ENCODE measurements at regions not wholly inside any gene's neighbourhood (a gene's known extent, or its start where the extent isn't known, plus 50 kb on each side); places are given as distances from the start of the nearest gene placed in this dataset.

DNA sequence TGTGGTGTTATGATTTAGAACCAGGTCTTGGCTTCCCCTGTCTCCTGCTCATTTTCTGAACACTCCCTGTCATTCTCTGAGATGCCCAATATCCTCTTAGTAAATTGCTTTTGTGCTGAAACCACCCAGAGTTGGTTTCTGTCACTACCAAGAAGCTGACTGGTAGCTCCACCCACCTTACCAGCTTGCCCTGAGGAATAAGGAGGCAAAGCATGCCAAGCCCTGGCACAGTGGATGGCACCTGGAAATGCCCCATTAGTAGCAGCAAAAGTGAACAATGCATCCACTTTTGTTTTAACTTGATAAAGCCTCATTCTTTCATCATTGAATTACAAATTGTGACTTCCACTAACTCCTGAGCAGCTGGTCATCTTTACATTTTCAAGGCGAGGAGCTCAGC is 157.7 kb downstream of the CDC5L start:
- no peaks in the 10 kb centered on the region for H3K9me3 ChIP-seq (ENCODE audit: control insufficient read depth, insufficient read depth, low read depth, low read length)
- ATAC-seq (no peak), DNase-seq (ENCODE audit: low read depth, low spot score) (no peak)
- no peaks in the 10 kb centered on the region for H3K36me3 ChIP-seq (ENCODE audit: control insufficient read depth, insufficient read depth, low read length)
- CTCF ChIA-PET, result no interaction called here
- peaks cover 2% of the 10 kb centered on the region; the same call in 1 of the 2 replicates for H3K27me3 ChIP-seq (ENCODE audit: control insufficient read depth, insufficient read depth, low read length)
- no peak overlapping the region for H3K4me3 ChIP-seq (ENCODE audit: low read depth in 2 of 2, low read length in 2 of 2)
- BruUV-seq (replicated peaks), result no TSS peak
- no peaks in the 10 kb centered on the region for H3K4me1 ChIP-seq (ENCODE audit: control insufficient read depth, insufficient read depth, low read length)
- in situ Hi-C loops (cut with HindIII; ENCODE audit: low pct_unique_long_range_greater_than_20kb, low sequenced_read_pairs) (no loop called here), intact Hi-C loops (cut with micrococcal nuclease; ENCODE audit: unreplicated experiment) (no loop called here)
- POLR2A ChIA-PET, result no interaction called here
- H3K27ac ChIP-seq (ENCODE audit: low read length), result no peak overlapping the region
- TF ChIP-seq TCF7L2 (IDR thresholded peaks at IDR 0.05; ENCODE audit: low read depth, low read length) (no peak), SIN3A (IDR thresholded peaks at IDR 0.05; ENCODE audit: borderline replicate concordance, insufficient read depth, low read depth, low read length) (no peak), POLR2AphosphoS5 (IDR thresholded peaks at IDR 0.05; ENCODE audit: low read depth, low read length) (no peak)
- TF ChIP-seq, protein P1, sequence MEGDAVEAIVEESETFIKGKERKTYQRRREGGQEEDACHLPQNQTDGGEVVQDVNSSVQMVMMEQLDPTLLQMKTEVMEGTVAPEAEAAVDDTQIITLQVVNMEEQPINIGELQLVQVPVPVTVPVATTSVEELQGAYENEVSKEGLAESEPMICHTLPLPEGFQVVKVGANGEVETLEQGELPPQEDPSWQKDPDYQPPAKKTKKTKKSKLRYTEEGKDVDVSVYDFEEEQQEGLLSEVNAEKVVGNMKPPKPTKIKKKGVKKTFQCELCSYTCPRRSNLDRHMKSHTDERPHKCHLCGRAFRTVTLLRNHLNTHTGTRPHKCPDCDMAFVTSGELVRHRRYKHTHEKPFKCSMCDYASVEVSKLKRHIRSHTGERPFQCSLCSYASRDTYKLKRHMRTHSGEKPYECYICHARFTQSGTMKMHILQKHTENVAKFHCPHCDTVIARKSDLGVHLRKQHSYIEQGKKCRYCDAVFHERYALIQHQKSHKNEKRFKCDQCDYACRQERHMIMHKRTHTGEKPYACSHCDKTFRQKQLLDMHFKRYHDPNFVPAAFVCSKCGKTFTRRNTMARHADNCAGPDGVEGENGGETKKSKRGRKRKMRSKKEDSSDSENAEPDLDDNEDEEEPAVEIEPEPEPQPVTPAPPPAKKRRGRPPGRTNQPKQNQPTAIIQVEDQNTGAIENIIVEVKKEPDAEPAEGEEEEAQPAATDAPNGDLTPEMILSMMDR (IDR thresholded peaks at IDR 0.05), result no peak
- TF ChIP-seq, protein P2, sequence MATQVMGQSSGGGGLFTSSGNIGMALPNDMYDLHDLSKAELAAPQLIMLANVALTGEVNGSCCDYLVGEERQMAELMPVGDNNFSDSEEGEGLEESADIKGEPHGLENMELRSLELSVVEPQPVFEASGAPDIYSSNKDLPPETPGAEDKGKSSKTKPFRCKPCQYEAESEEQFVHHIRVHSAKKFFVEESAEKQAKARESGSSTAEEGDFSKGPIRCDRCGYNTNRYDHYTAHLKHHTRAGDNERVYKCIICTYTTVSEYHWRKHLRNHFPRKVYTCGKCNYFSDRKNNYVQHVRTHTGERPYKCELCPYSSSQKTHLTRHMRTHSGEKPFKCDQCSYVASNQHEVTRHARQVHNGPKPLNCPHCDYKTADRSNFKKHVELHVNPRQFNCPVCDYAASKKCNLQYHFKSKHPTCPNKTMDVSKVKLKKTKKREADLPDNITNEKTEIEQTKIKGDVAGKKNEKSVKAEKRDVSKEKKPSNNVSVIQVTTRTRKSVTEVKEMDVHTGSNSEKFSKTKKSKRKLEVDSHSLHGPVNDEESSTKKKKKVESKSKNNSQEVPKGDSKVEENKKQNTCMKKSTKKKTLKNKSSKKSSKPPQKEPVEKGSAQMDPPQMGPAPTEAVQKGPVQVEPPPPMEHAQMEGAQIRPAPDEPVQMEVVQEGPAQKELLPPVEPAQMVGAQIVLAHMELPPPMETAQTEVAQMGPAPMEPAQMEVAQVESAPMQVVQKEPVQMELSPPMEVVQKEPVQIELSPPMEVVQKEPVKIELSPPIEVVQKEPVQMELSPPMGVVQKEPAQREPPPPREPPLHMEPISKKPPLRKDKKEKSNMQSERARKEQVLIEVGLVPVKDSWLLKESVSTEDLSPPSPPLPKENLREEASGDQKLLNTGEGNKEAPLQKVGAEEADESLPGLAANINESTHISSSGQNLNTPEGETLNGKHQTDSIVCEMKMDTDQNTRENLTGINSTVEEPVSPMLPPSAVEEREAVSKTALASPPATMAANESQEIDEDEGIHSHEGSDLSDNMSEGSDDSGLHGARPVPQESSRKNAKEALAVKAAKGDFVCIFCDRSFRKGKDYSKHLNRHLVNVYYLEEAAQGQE (IDR thresholded peaks at IDR 0.05; ENCODE audit: insufficient read depth in 1 of 2, low read depth in 2 of 2, low read length in 1 of 2), result no peak

DNA sequence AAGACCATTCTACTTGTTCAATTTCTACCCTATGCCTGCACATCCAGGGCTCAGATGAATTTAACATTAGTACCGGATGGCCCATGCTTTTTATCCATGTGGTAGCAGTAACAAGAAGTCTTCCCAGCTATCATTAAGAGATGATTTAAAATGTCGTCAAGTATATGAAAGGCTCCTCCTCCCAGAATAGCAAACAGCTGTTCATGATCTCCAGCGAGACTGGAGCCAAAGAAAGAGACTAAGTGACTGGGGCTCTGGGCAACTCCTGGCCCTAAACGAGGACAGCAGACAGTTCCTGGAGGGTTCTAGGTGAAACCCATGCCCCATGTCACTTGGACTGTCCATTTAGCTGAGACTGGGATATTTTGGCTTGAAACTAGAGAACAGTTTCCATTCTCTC is 160.8 kb downstream of the CDC5L start:
- in situ Hi-C loops (cut with HindIII; ENCODE audit: low pct_unique_long_range_greater_than_20kb, low sequenced_read_pairs) (no loop called here), intact Hi-C loops (cut with micrococcal nuclease; ENCODE audit: unreplicated experiment) (no loop called here)

More for the DNA sequence above, 160.8 kb downstream of the CDC5L start:
- Histone ChIP-seq H3K27me3 (ENCODE audit: control insufficient read depth, insufficient read depth, low read length) (peaks cover 2% of the 10 kb centered on the region), H3K4me3 (ENCODE audit: low read depth in 2 of 2, low read length in 2 of 2) (no peak overlapping the region), H3K27ac (ENCODE audit: low read length) (no peak overlapping the region), H3K9me3 (ENCODE audit: control insufficient read depth, insufficient read depth, low read depth, low read length) (no peaks in the 10 kb centered on the region), H3K36me3 (ENCODE audit: control insufficient read depth, insufficient read depth, low read length) (no peaks in the 10 kb centered on the region), H3K4me1 (ENCODE audit: control insufficient read depth, insufficient read depth, low read length) (no peaks in the 10 kb centered on the region)
- no peak for ATAC-seq
- CTCF ChIA-PET, result no interaction called here
- POLR2A ChIA-PET, result no interaction called here
- no peak for DNase-seq (ENCODE audit: low read depth, low spot score)
- no TSS peak for BruUV-seq (replicated peaks)
- TF ChIP-seq SIN3A (IDR thresholded peaks at IDR 0.05; ENCODE audit: borderline replicate concordance, insufficient read depth, low read depth, low read length) (no peak), POLR2AphosphoS5 (IDR thresholded peaks at IDR 0.05; ENCODE audit: low read depth, low read length) (no peak), TCF7L2 (IDR thresholded peaks at IDR 0.05; ENCODE audit: low read depth, low read length) (no peak)
- TF ChIP-seq, protein P2 (IDR thresholded peaks at IDR 0.05; ENCODE audit: insufficient read depth in 1 of 2, low read depth in 2 of 2, low read length in 1 of 2), result no peak
- TF ChIP-seq, protein P1 (IDR thresholded peaks at IDR 0.05), result no peak
